CD8-positive, alpha-beta memory T cell (primary cell): ENCODE measurements at regions not wholly inside any gene's neighbourhood (a gene's known extent, or its start where the extent isn't known, plus 50 kb on each side); places are given as distances from the start of the nearest gene placed in this dataset.

Experiments
- CTCF ChIA-PET: fragments of 350-600 bp; sonication (Branson Sonifier 250); formaldehyde crosslinking; loops from one replicate; lab custom pipeline; 2021; ENCODE audit warnings: antibody characterized with exemption; lab: Charles Lee
- POLR2A ChIA-PET: fragments of 350-600 bp; sonication (Branson Sonifier 250); formaldehyde crosslinking; loops from one replicate; lab custom pipeline; 2021; ENCODE audit warnings: antibody characterized with exemption; lab: Charles Lee
- DNase-seq, 5 donors: peaks; one replicate each; pipeline versions ENCODE4 v3.0.0 to v3.0.0-alpha.2; 2020 to 2022; ENCODE audit warnings: mixed read lengths in 1 of 5
- H3K27ac ChIP-seq: one replicate; pipeline ENCODE4 v1.7.0; 2013; ENCODE audit warnings: low read depth, mild to moderate bottlenecking, low read length, moderate library complexity
- H3K27me3 ChIP-seq: 2 replicates; pipeline ENCODE4 v1.7.0; 2013; ENCODE audit warnings: low read length, mild to moderate bottlenecking; ENCODE audit not compliant: insufficient read depth, poor library complexity, severe bottlenecking
- H3K36me3 ChIP-seq: 2 replicates; pipeline ENCODE4 v1.7.0; 2013; ENCODE audit warnings: mild to moderate bottlenecking, low read length, moderate library complexity; ENCODE audit not compliant: insufficient read depth
- H3K4me1 ChIP-seq: 2 replicates; pipeline ENCODE4 v1.7.0; 2013; ENCODE audit warnings: mild to moderate bottlenecking, low read length, moderate library complexity; ENCODE audit not compliant: insufficient read depth
- H3K4me3 ChIP-seq: 2 replicates; pipeline ENCODE4 v1.7.0; 2013; ENCODE audit warnings: mild to moderate bottlenecking, low read length
- H3K9me3 ChIP-seq: 2 replicates; pipeline ENCODE4 v1.7.0; 2013; ENCODE audit warnings: mild to moderate bottlenecking, low read length
- H3K27ac Mint-ChIP-seq, 8 donors: one replicate each; pipeline ENCODE4 v1.8.0; 2020 to 2021; ENCODE audit warnings: mixed read lengths in 8 of 8, mild to moderate bottlenecking in 6 of 8, inconsistent platforms in 3 of 8, moderate library complexity in 3 of 8
- H3K27me3 Mint-ChIP-seq, 2 donors: one replicate each; pipeline ENCODE4 v1.8.0; 2020 to 2021; ENCODE audit warnings: mixed read lengths in 2 of 2, mild to moderate bottlenecking in 1 of 2, moderate library complexity in 1 of 2
- H3K36me3 Mint-ChIP-seq, 3 donors: one replicate each; pipeline ENCODE4 v1.8.0; 2020 to 2021; ENCODE audit warnings: mixed read lengths in 3 of 3, inconsistent platforms in 1 of 3, mild to moderate bottlenecking in 1 of 3
- H3K4me1 Mint-ChIP-seq, 3 donors: one replicate each; pipeline ENCODE4 v1.8.0; 2020 to 2021; ENCODE audit warnings: mixed read lengths in 3 of 3, inconsistent platforms in 1 of 3, mild to moderate bottlenecking in 1 of 3
- H3K4me3 Mint-ChIP-seq, 7 donors: one replicate each; pipeline ENCODE4 v1.8.0; 2020 to 2021; ENCODE audit warnings: mixed read lengths in 7 of 7, mild to moderate bottlenecking in 6 of 7, moderate library complexity in 4 of 7, inconsistent platforms in 2 of 7
- H3K9me3 Mint-ChIP-seq, 5 donors: one replicate each; pipeline ENCODE4 v1.8.0; 2020 to 2022; ENCODE audit warnings: mixed read lengths in 5 of 5, mild to moderate bottlenecking in 3 of 5, moderate library complexity in 2 of 5, inconsistent platforms in 1 of 5

GRCh38 chrX:117215683-117216082, 752.9 kb upstream of the CT83 start:
- ChIA-PET POLR2A (no interaction called here), CTCF (no interaction called here)

GRCh38 chrX:117196481-117196880, 733.7 kb upstream of the CT83 start:
- Histone ChIP-seq H3K9me3 (no peaks in the 10 kb centered on the region), H3K36me3 (no peaks in the 10 kb centered on the region), H3K4me1 (no peaks in the 10 kb centered on the region), H3K27ac (no peak overlapping the region), H3K27me3 (no peaks in the 10 kb centered on the region), H3K4me3 (no peak overlapping the region)
- H3K36me3 Mint-ChIP-seq: no peaks in the 10 kb centered on the region
- DNase-seq: no peak
- CTCF ChIA-PET: no interaction called here
- no peaks in the 10 kb centered on the region for H3K27me3 Mint-ChIP-seq
- H3K9me3 Mint-ChIP-seq: peaks cover 0 to 9% (median 4%) of the 10 kb centered on the region in 5 donors
- no peak overlapping the region for H3K4me3 Mint-ChIP-seq
- POLR2A ChIA-PET: no interaction called here
- H3K27ac Mint-ChIP-seq: no peak overlapping the region
- H3K4me1 Mint-ChIP-seq: no peaks in the 10 kb centered on the region

More at GRCh38 chrX:117215683-117216082, 752.9 kb upstream of the CT83 start:
- Mint-ChIP-seq H3K4me3 (no peak overlapping the region), H3K4me1 (no peaks in the 10 kb centered on the region), H3K36me3 (no peaks in the 10 kb centered on the region), H3K27me3 (no peaks in the 10 kb centered on the region), H3K9me3 (peaks cover 2 to 7% (median 3%) of the 10 kb centered on the region in 5 donors), H3K27ac (no peak overlapping the region)
- Histone ChIP-seq H3K36me3 (no peaks in the 10 kb centered on the region), H3K4me1 (no peaks in the 10 kb centered on the region), H3K9me3 (no peaks in the 10 kb centered on the region), H3K4me3 (no peak overlapping the region), H3K27ac (no peak overlapping the region), H3K27me3 (no peaks in the 10 kb centered on the region)
- DNase-seq: no peak

DNA sequence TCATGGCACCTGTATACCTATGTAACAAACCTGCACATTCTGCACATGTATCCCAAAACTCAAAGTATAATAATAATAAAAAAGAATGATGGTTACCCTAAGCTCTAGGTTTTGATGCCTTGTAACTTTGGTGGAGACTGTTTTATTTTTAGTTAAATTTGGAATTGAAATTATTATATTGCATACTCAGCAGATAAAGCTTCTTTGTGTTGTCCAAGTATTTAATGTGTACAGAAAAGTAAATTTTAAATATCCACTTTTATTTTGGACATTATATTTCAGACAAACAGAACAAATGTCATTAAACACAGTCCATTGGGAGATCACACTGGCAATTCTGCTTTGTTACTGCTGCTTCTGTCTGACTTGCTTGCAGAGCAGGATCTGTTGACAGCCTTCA, 684.5 kb upstream of the CT83 start:
- Histone ChIP-seq H3K4me3 (no peak overlapping the region), H3K4me1 (no peaks in the 10 kb centered on the region), H3K36me3 (no peaks in the 10 kb centered on the region), H3K27me3 (no peaks in the 10 kb centered on the region), H3K9me3 (no peaks in the 10 kb centered on the region), H3K27ac (no peak overlapping the region)
- Mint-ChIP-seq H3K4me3 (no peak overlapping the region), H3K9me3 (peaks cover 0 to 16% (median 4%) of the 10 kb centered on the region in 5 donors), H3K36me3 (no peaks in the 10 kb centered on the region), H3K27me3 (peaks cover 0 to 4% of the 10 kb centered on the region in 2 donors), H3K27ac (no peak overlapping the region), H3K4me1 (no peaks in the 10 kb centered on the region)
- ChIA-PET CTCF (no interaction called here), POLR2A (no interaction called here)
- DNase-seq: no peak

- Mint-ChIP-seq H3K9me3 (peaks cover 0 to 4% (median 0%) of the 10 kb centered on the region in 5 donors), H3K27ac (no peak overlapping the region), H3K4me3 (no peak overlapping the region), H3K4me1 (no peaks in the 10 kb centered on the region), H3K27me3 (no peaks in the 10 kb centered on the region), H3K36me3 (no peaks in the 10 kb centered on the region)
- Histone ChIP-seq H3K27ac (no peak overlapping the region), H3K4me1 (no peaks in the 10 kb centered on the region), H3K36me3 (no peaks in the 10 kb centered on the region), H3K4me3 (no peak overlapping the region), H3K9me3 (no peaks in the 10 kb centered on the region), H3K27me3 (no peaks in the 10 kb centered on the region)
- POLR2A ChIA-PET: no interaction called here
- CTCF ChIA-PET: no interaction called here
- no peak for DNase-seq
These were observed 675.3 kb upstream of the CT83 start for GRCh38 chrX:117138070-117138469.

GRCh38 chrX:117134983-117135382, 672.2 kb upstream of the CT83 start:
- DNase-seq: no peak
- no peaks in the 10 kb centered on the region for H3K36me3 Mint-ChIP-seq
- Histone ChIP-seq H3K27me3 (no peaks in the 10 kb centered on the region), H3K27ac (no peak overlapping the region), H3K36me3 (no peaks in the 10 kb centered on the region), H3K4me3 (no peak overlapping the region), H3K4me1 (no peaks in the 10 kb centered on the region), H3K9me3 (no peaks in the 10 kb centered on the region)
- no peaks in the 10 kb centered on the region for H3K27me3 Mint-ChIP-seq
- no peaks in the 10 kb centered on the region for H3K4me1 Mint-ChIP-seq
- POLR2A ChIA-PET: no interaction called here
- no peak overlapping the region for H3K4me3 Mint-ChIP-seq
- H3K27ac Mint-ChIP-seq: no peak overlapping the region
- CTCF ChIA-PET: no interaction called here
- peaks cover 0 to 4% (median 0%) of the 10 kb centered on the region in 5 donors for H3K9me3 Mint-ChIP-seq

- no peak for DNase-seq
- H3K36me3 Mint-ChIP-seq: no peaks in the 10 kb centered on the region
- Histone ChIP-seq H3K36me3 (no peaks in the 10 kb centered on the region), H3K27ac (no peak overlapping the region), H3K27me3 (no peaks in the 10 kb centered on the region), H3K9me3 (no peaks in the 10 kb centered on the region), H3K4me3 (no peak overlapping the region), H3K4me1 (no peaks in the 10 kb centered on the region)
- no peaks in the 10 kb centered on the region for H3K4me1 Mint-ChIP-seq
- peaks cover 5 to 11% (median 9%) of the 10 kb centered on the region in 5 donors for H3K9me3 Mint-ChIP-seq
- H3K4me3 Mint-ChIP-seq: no peak overlapping the region
- no peaks in the 10 kb centered on the region for H3K27me3 Mint-ChIP-seq
- POLR2A ChIA-PET: no interaction called here
- CTCF ChIA-PET: no interaction called here
- no peak overlapping the region for H3K27ac Mint-ChIP-seq
These were observed 657.9 kb upstream of the CT83 start for GRCh38 chrX:117120700-117121099.

GRCh38 chrX:117096528-117096927, 633.8 kb upstream of the CT83 start:
- H3K4me3 ChIP-seq: no peak overlapping the region

DNA sequence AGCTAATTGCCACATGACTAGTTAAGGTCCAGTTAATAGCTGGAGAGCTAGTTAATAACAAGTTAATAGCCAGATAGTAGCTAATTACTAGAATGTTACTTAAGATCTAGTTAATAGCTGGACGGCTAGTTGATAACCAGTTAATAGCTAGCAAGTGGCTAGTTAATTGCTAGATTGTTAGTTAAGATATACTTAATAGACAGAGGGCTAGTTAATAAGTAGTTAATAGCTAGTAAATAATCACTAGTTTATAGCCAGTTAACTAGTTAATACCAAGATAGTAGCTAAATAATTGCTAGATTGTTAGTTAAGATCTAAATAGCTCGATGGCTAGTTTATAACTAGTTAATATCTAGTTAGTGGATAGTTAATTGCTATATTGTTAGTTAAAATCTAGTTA, 632.6 kb upstream of the CT83 start:
- no peaks in the 10 kb centered on the region for H3K36me3 ChIP-seq
- H3K4me3 ChIP-seq: no peak overlapping the region
- ChIA-PET CTCF (interaction anchor here (0.8 kb wide), 1 partner anchor 8 kb away, joined by 3 read pairs; no protein-coding TSS in a partner anchor), POLR2A (no interaction called here)
- H3K27me3 ChIP-seq: no peaks in the 10 kb centered on the region
- H3K27me3 Mint-ChIP-seq: no peaks in the 10 kb centered on the region
- no peaks in the 10 kb centered on the region for H3K4me1 Mint-ChIP-seq
- no peaks in the 10 kb centered on the region for H3K9me3 ChIP-seq
- no peak for DNase-seq
- H3K4me3 Mint-ChIP-seq: no peak overlapping the region
- H3K36me3 Mint-ChIP-seq: no peaks in the 10 kb centered on the region
- no peaks in the 10 kb centered on the region for H3K4me1 ChIP-seq
- H3K27ac Mint-ChIP-seq: no peak overlapping the region
- H3K9me3 Mint-ChIP-seq: peaks cover 0 to 12% (median 0%) of the 10 kb centered on the region in 5 donors
- H3K27ac ChIP-seq: no peak overlapping the region

More at GRCh38 chrX:117096528-117096927, 633.8 kb upstream of the CT83 start:
- Mint-ChIP-seq H3K36me3 (no peaks in the 10 kb centered on the region), H3K4me1 (no peaks in the 10 kb centered on the region), H3K9me3 (peaks cover 0 to 7% (median 0%) of the 10 kb centered on the region in 5 donors), H3K4me3 (no peak overlapping the region), H3K27me3 (no peaks in the 10 kb centered on the region), H3K27ac (no peak overlapping the region)
- Histone ChIP-seq H3K27me3 (no peaks in the 10 kb centered on the region), H3K4me1 (no peaks in the 10 kb centered on the region), H3K27ac (no peak overlapping the region), H3K36me3 (no peaks in the 10 kb centered on the region), H3K9me3 (no peaks in the 10 kb centered on the region)
- no peak for DNase-seq
- ChIA-PET POLR2A (no interaction called here), CTCF (no interaction called here)

GRCh38 chrX:117094149-117094548, 631.4 kb upstream of the CT83 start:
- H3K4me3 Mint-ChIP-seq: no peak overlapping the region
- H3K27ac ChIP-seq: no peak overlapping the region
- no peaks in the 10 kb centered on the region for H3K36me3 Mint-ChIP-seq
- H3K36me3 ChIP-seq: no peaks in the 10 kb centered on the region
- no peaks in the 10 kb centered on the region for H3K4me1 Mint-ChIP-seq
- no peak overlapping the region for H3K27ac Mint-ChIP-seq
- H3K9me3 Mint-ChIP-seq: peaks cover 0 to 12% (median 0%) of the 10 kb centered on the region in 5 donors
- no peaks in the 10 kb centered on the region for H3K9me3 ChIP-seq
- no peak for DNase-seq
- no peaks in the 10 kb centered on the region for H3K4me1 ChIP-seq
- H3K27me3 Mint-ChIP-seq: no peaks in the 10 kb centered on the region
- H3K27me3 ChIP-seq: no peaks in the 10 kb centered on the region
- no peak overlapping the region for H3K4me3 ChIP-seq
- ChIA-PET POLR2A (no interaction called here), CTCF (no interaction called here)
